HG02870 (cell line): ENCODE measurements at regions not wholly inside any gene's neighbourhood (a gene's known extent, or its start where the extent isn't known, plus 50 kb on each side); places are given as distances from the start of the nearest gene placed in this dataset.

Experiments
- ATAC-seq: cut with Tn5 transposase; IDR thresholded peaks from one replicate; pipeline ENCODE4 v1.9.1; 2021; ENCODE audit warnings: mild to moderate bottlenecking, moderate library complexity; ENCODE audit not compliant: unreplicated experiment

DNA sequence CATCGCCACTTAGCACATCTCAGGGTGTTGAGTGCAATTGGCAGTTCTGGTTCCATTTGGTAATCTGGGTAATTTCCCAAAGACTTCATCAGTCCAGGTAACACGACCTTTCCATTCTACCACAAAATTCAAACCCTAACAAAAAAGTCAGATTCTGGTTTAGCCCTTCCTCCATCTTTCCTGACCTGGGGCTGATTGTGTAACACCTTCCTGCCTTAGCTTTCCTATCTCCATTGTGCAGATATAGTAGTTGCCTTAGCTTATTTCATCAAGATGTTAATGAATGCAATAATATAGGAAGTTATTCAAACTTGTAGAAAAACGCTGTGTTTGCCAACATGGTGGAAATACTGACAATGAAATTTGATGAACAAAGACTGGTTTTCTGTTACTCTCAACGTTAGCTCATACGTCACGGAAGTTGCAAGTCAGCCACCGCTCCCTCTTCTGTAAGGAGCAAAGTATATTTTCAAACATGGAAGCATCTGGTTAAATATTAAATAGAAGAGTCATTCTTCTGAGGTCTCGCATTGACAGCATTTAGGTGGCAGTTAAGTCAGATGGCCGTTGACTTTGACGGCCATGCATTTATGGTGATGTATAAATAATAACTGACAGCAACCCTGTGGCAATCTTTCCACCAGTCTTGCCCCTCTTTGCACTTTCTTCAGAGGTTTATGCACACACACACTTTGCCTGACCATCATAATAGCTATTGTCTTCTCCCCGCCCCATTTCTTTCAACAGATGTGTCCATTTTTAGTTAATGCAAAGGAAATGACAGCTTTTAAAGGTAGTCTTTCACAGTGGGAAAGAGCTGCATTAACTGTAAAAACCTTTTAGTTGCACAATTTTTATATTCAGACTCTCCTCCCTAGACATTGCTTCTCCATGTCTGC is 205.1 kb upstream of the BMPER start:
- no peak for ATAC-seq

DNA sequence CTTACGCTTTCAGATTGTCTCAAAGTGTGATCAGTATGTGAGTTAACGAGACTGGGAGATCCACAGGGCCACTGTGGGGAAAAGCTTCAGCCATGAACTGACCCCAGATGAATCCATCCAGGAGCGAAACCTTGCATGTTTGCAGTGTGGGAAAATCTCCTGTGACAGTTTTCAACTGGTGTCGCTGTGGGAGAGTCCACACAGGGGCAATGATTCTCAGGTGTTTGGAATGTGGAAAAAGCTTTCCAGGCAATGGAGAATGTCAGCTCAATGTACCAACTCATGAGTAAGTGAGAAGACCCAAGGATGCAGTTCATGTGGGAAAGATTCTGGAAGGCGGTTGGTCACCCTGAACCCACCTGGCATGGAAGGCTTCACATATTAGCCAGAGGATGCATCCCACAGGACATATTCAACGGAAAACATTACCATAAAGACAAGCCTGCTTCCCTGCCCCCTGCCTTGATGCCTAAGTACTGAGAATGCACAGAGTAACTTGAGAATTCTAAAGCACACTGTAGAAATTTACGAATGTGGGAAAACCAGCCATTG is 204.1 kb upstream of the BMPER start:
- ATAC-seq = no peak

- ATAC-seq = no peak
Measured at GRCh38 chr7:33701927-33702326, 203.4 kb upstream of the BMPER start.

GRCh38 chr7:33702514-33703054 is 202.8 kb upstream of the BMPER start:
- no peak for ATAC-seq

DNA sequence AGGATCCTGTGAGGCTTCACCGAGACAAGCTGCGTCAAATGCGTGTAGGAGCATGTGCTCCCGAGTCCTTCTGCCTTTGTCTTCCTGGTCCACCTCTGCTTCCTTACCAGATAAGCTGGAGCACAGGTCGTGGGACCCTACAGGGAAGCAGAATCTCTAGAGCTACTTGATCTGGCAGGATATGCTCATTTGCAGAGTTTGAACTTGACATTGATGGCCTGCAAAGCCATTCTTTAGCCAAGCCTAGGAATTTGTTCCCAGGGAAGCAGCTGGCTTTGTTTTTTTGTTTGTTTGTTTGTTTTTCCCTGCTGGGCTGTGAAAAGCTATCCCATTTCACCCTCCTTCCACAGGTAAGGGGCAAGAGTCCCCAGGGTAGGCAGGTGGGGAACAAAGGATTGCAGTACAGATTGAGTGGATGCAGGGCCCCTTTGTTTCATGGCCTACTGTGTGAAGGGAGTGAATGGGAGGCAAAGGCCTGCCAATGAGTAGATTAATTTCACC is 200.0 kb upstream of the BMPER start:
- ATAC-seq = no peak

DNA sequence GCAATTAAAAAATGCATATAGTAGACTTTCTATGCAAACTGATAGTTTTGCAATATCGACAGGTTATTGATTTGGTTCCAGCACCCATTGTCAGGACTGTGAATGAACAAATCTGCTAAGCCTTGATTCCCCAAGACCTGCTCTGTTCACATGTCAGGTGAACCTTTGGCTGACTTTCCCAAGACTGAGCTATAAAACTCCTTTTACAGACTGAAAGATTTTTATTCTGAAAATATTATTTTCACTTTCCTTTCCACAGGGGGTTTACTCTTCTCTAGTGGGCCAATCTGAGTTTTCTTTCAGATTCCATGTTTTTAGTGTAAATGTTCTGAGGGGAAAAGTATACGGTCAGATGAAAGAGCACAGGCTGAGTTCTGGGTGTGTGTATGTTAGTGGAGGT is 199.2 kb upstream of the BMPER start:
- ATAC-seq = no peak

GRCh38 chr7:33706771-33707200 is 198.6 kb upstream of the BMPER start:
- no peak for ATAC-seq

DNA sequence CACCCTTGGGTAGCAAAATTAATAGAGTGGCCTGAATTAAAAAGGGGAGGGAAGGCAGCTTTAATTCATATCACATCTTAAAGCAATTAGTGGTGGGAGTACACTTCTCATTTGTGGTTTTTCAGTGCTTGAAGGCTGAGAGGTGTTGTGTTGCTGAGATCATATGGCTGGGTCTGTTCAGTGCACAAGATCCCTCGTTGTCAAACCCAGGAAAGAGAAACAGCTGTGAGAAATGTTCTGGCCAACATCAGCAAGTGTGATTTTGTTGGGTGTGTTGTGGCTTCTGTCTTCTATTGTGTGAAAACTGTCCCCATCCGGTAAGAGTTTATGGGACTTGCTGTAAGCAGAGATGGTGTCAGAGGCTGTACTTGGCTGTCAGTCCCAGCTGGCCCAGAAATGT is 197.9 kb upstream of the BMPER start:
- no peak for ATAC-seq

DNA sequence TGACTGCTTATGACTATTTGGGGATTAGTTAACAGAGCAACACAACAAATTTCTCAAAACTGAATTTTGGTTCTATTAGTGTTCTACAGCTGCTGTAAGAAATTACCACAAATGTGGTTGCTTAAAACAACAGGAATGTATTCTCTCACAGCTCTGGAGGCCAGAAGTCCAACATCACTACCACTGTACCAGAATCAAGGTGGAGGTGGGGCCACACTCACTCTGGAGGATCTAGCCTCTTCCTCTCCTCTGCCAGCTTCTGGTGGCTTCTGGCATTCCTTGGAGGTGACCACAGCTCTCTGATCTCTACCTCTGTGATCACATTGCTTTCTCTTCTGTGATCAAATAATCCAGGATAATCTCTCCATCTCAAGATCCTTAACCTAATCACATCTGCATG is 194.7 kb upstream of the BMPER start:
- no peak for ATAC-seq

DNA sequence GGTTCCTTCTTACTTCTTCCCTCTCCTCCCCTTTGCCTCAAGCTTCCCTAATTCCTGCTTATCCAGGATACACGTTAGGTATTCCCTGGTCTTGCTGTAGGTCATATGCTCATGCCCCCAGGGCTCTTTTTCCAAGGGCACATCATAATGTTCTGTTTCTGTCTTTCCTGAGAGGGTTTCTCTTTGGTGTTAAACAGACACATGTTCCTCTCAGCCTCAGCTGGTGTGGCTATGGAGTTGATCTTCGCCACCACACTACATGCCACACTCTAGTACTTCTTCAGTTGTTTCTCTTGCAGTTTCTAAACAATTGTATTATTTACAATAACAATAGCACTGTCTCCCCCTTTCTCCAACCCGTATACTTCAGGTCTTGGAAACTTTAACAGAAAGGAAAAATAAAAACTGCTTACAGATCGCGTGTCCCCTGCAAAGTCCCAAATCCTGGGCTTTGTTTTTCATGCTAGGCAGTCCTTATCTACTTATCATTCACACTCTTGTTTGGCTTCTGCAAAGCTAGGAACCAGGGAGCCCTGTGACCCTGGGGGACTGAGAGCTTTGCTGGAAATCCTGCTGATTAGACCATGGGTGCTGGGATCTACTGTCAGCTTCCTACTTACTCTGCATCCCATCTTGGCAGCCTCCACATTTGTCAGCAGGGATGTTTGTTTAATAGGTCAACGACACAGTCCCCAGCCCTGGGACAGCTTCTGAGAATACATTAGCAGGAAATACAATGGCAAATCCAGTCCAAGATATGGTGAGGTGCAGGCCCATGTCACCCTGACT is 193.9 kb upstream of the BMPER start:
- ATAC-seq = no peak

DNA sequence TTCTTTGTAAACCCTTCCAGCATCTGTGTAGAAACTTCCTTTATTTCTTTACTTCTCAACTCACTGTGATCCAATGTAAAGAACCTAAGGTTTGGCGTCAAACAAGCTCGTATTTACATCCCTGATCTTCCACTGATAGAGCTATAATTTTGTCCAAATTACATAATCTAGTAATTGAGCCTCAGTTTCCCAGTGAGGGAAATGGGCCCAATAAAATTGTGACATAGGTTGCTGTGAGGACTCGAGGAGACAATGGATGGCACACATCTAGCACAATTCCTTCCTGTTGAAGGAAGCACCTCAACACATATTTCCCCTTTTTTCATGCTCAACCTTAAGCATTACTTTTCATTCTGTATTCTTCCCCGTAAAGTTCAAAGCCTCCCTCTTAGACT is 193.3 kb upstream of the BMPER start:
- no peak for ATAC-seq

- ATAC-seq = no peak
Measured at GRCh38 chr7:33714208-33714607, 191.1 kb upstream of the BMPER start.

DNA sequence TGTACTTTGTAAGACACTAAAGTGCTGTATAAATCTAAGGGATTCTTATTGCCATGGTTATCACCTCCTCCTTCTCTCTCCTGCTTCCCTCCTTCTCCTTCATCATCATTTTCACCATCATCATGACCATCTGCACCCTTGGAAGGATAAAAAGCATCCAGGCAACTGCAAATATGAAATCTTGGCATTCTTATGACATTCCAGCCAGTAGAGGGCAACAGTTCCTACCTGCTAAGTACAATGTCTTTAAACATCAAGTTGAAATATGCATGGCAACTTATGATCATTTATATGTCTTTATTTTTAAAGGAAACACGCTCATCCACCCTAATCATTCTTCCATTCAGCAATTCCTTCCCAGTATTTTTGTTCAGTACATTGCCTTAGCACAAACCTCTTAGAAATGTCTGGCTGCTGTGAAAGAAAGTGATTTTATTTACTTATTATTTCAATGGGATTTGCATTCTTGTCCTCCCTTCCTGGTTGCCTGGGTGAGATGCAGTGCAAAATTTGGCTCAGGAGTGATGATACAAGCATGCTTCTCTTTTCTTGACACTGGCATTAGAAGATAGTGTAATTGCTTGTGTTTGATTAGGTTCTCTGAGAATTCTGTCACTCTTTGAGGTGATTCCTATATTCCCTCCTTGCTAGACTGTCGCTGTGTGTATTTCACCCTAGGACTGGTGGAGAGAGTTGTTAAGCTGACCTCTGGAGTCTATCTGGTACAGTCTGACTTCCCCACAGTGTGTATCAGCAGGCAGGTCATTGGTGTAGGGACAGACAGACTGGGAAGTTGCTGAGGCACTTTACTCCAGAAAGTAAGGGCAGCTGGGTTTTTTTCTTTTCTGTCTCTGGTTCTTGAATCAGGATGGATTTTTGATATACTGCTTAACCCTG is 188.5 kb upstream of the BMPER start:
- no peak for ATAC-seq

DNA sequence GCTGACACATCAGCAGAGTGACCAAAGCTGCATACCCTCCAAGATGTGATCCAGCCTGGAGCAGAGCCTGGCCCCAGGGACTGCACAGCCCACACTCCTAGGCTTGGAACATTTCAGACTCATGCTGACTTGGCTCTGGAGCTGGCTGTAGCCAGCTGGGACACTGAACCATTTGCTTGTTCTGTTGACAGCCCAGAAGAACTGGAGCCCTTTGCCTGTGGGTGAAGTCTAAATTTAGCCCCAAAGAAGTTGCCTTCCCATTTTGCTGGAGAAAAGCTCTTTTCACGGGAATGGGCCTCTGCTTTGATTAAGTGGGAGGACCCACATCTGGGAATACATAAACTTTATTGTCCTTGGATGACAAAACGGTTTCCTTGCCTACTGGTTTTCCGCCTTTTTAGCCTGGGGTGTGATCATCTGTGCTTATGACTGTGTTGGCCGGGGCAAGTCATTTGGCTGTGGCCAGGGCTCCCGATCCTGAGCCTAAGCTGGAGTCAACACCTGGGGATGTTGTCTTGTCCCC is 186.2 kb upstream of the BMPER start:
- ATAC-seq = no peak

- ATAC-seq = no peak
Measured at GRCh38 chr7:33720139-33720538, 185.2 kb upstream of the BMPER start.

- no peak for ATAC-seq
Measured at GRCh38 chr7:33720870-33721269, 184.5 kb upstream of the BMPER start.

GRCh38 chr7:33721895-33722294 is 183.4 kb upstream of the BMPER start:
- no peak for ATAC-seq

- ATAC-seq = no peak
Measured at GRCh38 chr7:33722383-33723101, 182.8 kb upstream of the BMPER start.

GRCh38 chr7:33724201-33724600 is 181.1 kb upstream of the BMPER start:
- no peak for ATAC-seq
